ENCODE measurements at regions not wholly inside any gene's neighbourhood (a gene's known extent, or its start where the extent isn't known, plus 50 kb on each side); places are given as distances from the start of the nearest gene placed in this dataset.

DNA sequence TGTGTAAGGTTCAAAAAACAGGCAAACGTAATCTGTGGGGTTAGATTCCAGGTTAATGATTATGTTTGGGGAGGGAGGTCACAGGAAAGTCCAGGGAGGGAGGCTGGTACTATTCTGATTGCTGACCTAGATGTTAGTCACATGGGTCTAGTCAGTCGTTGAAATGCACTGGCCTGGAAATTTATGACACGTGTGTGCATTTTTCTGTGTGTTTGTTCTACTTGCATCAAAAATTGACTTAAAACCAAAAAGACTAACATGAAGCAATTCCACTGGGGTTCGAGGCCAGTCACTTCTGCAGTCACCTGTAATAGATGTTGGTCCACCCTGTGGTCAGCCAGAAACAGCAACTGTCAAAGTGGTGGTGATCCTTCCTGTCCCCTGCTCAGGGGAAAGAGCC is 104.2 kb upstream of the MLN start:
- intact Hi-C loops (cut with micrococcal nuclease) = no loop called here
- H3K4me1 ChIP-seq (ENCODE audit: insufficient read depth, low read length) = peaks cover 68% of the 10 kb centered on the region
- H3K27ac ChIP-seq (ENCODE audit: low read depth, low read length) = no peak overlapping the region
- no peaks in the 10 kb centered on the region for H3K36me3 Mint-ChIP-seq
- H3K4me3 ChIP-seq (ENCODE audit: low read length in 2 of 2) = no peak overlapping the region
- H3K27me3 ChIP-seq (ENCODE audit: insufficient read depth, low read length) = no peaks in the 10 kb centered on the region
- POLR2A ChIA-PET (ENCODE audit: partially characterized antibody) = interaction anchor here (1.0 to 1.1 kb wide), 2 partner anchors 120 to 130 kb away, joined by 3 to 4 read pairs; no protein-coding TSS in a partner anchor
- H3K27me3 Mint-ChIP-seq = peaks cover 0 to 1% of the 10 kb centered on the region in 2 donors
- H3K9me3 ChIP-seq (ENCODE audit: control insufficient read depth in 1 of 2, low read length in 2 of 2) = no peaks in the 10 kb centered on the region
- H3K27ac Mint-ChIP-seq = peak overlapping the region in 5 of 7 donors; percentile 51 to 91 (median 78)
- H3K36me3 ChIP-seq (ENCODE audit: insufficient read depth, low read length) = no peaks in the 10 kb centered on the region
- no peak for DNase-seq
- H3K9me3 Mint-ChIP-seq = peaks cover 0 to 2% (median 0%) of the 10 kb centered on the region in 8 donors
- CTCF ChIA-PET (ENCODE audit: partially characterized antibody) = interaction anchor here (0.7 kb wide), 1 partner anchor 41 kb away, joined by 3 read pairs; no protein-coding TSS in a partner anchor
- H3K4me1 Mint-ChIP-seq = peaks cover 56 to 87% (median 76%) of the 10 kb centered on the region in 4 donors
- H3K4me3 Mint-ChIP-seq = peak overlapping the region in 1 of 8 donors; percentile 3

GRCh38 chr6:33907227-33907626 is 103.4 kb upstream of the MLN start:
- Mint-ChIP-seq H3K36me3 (no peaks in the 10 kb centered on the region), H3K4me3 (peak overlapping the region in 6 of 8 donors; percentile 14 to 80 (median 49)), H3K27me3 (peaks cover 0 to 1% of the 10 kb centered on the region in 2 donors), H3K9me3 (peaks cover 0 to 2% (median 0%) of the 10 kb centered on the region in 8 donors), H3K4me1 (peaks cover 58 to 87% (median 78%) of the 10 kb centered on the region in 4 donors), H3K27ac (peak overlapping the region; percentile 84 to 93 (median 90))
- Histone ChIP-seq H3K4me3 (ENCODE audit: low read length in 2 of 2) (no peak overlapping the region), H3K4me1 (ENCODE audit: insufficient read depth, low read length) (peaks cover 66% of the 10 kb centered on the region), H3K9me3 (ENCODE audit: control insufficient read depth in 1 of 2, low read length in 2 of 2) (no peaks in the 10 kb centered on the region), H3K27me3 (ENCODE audit: insufficient read depth, low read length) (no peaks in the 10 kb centered on the region), H3K27ac (ENCODE audit: low read depth, low read length) (no peak overlapping the region), H3K36me3 (ENCODE audit: insufficient read depth, low read length) (no peaks in the 10 kb centered on the region)
- intact Hi-C loops (cut with micrococcal nuclease) = no loop called here
- no peak for DNase-seq
- ChIA-PET CTCF (ENCODE audit: partially characterized antibody) (interaction anchor here (0.7 to 1.2 kb wide), 2 partner anchors 42 to 46 kb away, joined by 3 read pairs; no protein-coding TSS in a partner anchor), POLR2A (ENCODE audit: partially characterized antibody) (interaction anchor here (1.0 to 1.1 kb wide), 3 partner anchors 50 to 129 kb away, joined by 3 to 4 read pairs (median 3); no protein-coding TSS in a partner anchor)

DNA sequence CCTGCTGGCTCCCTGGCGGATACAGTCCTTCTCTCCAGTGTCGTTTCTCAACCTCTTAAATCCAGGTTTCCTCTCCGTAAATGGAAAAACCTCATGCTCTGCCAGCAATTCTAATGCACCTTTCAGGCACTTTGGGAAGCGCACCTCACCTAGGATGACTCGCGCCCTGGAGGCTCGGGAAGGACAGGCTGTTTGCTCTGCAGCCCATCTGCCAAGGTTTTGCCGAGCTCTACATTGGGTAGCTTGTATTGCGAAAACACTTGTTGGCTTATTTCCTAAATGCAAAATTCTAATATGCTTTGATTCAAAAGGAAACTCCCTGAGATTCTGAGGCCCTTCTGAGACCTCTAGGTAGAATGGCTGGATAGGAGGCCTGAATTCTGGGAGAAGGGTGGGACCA is 102.6 kb upstream of the MLN start:
- no peaks in the 10 kb centered on the region for H3K27me3 ChIP-seq (ENCODE audit: insufficient read depth, low read length)
- Mint-ChIP-seq H3K4me1 (peaks cover 60 to 87% (median 77%) of the 10 kb centered on the region in 4 donors), H3K4me3 (peak overlapping the region in 4 of 8 donors; percentile 22 to 83 (median 72)), H3K27me3 (peaks cover 0 to 1% of the 10 kb centered on the region in 2 donors), H3K27ac (peak overlapping the region; percentile 84 to 93 (median 91)), H3K9me3 (peaks cover 0 to 2% (median 0%) of the 10 kb centered on the region in 8 donors), H3K36me3 (no peaks in the 10 kb centered on the region)
- peak overlapping the region; percentile 51 for H3K27ac ChIP-seq (ENCODE audit: low read depth, low read length)
- ChIA-PET POLR2A (ENCODE audit: partially characterized antibody) (interaction anchor here (2.9 kb wide), 1 partner anchor 46 kb away, joined by 14 read pairs; no protein-coding TSS in a partner anchor), CTCF (ENCODE audit: partially characterized antibody) (interaction anchor here (1.2 kb wide), 1 partner anchor 46 kb away, joined by 3 read pairs; no protein-coding TSS in a partner anchor)
- intact Hi-C loops (cut with micrococcal nuclease) = no loop called here
- no peak for DNase-seq
- H3K36me3 ChIP-seq (ENCODE audit: insufficient read depth, low read length) = no peaks in the 10 kb centered on the region
- no peak overlapping the region for H3K4me3 ChIP-seq (ENCODE audit: low read length in 2 of 2)
- H3K4me1 ChIP-seq (ENCODE audit: insufficient read depth, low read length) = peaks cover 64% of the 10 kb centered on the region
- H3K9me3 ChIP-seq (ENCODE audit: control insufficient read depth in 1 of 2, low read length in 2 of 2) = no peaks in the 10 kb centered on the region

GRCh38 chr6:33905071-33905609 is 101.3 kb upstream of the MLN start:
- Histone ChIP-seq H3K4me1 (ENCODE audit: insufficient read depth, low read length) (peaks cover 64% of the 10 kb centered on the region), H3K27ac (ENCODE audit: low read depth, low read length) (peak overlapping the region; percentile 51), H3K4me3 (ENCODE audit: low read length in 2 of 2) (peak overlapping the region in 1 of 2 donors; percentile 18), H3K36me3 (ENCODE audit: insufficient read depth, low read length) (no peaks in the 10 kb centered on the region), H3K9me3 (ENCODE audit: control insufficient read depth in 1 of 2, low read length in 2 of 2) (no peaks in the 10 kb centered on the region), H3K27me3 (ENCODE audit: insufficient read depth, low read length) (no peaks in the 10 kb centered on the region)
- peak overlapping the region; percentile 84 to 94 (median 91) for H3K27ac Mint-ChIP-seq
- CTCF ChIA-PET (ENCODE audit: partially characterized antibody) = interaction anchor here (0.6 to 1.4 kb wide), 5 partner anchors 10 to 136 kb away, joined by 3 to 13 read pairs (median 3); no protein-coding TSS in a partner anchor
- peak overlapping the region; percentile 62 to 83 (median 78) for H3K4me3 Mint-ChIP-seq
- intact Hi-C loops (cut with micrococcal nuclease) = loop anchor here (2.0 kb wide), 1 partner anchor 48 kb away; no protein-coding TSS in a partner anchor
- no peaks in the 10 kb centered on the region for H3K27me3 Mint-ChIP-seq
- peaks cover 0 to 2% (median 0%) of the 10 kb centered on the region in 8 donors for H3K9me3 Mint-ChIP-seq
- no peaks in the 10 kb centered on the region for H3K36me3 Mint-ChIP-seq
- POLR2A ChIA-PET (ENCODE audit: partially characterized antibody) = interaction anchor here (0.6 to 2.9 kb wide), 9 partner anchors 10 to 332 kb away, joined by 3 to 42 read pairs (median 14); partner anchors contain the start of genes HMGA1 and LEMD2
- peak; percentile 73 to 78 (median 75) for DNase-seq
- H3K4me1 Mint-ChIP-seq = peaks cover 55 to 88% (median 73%) of the 10 kb centered on the region in 4 donors

- peak overlapping the region; percentile 62 to 83 (median 78) for H3K4me3 Mint-ChIP-seq
- no peak for DNase-seq
- intact Hi-C loops (cut with micrococcal nuclease) = loop anchor here (1.0 to 2.0 kb wide), 3 partner anchors 10 to 115 kb away; partner anchors contain the start of gene LEMD2
- peaks cover 64% of the 10 kb centered on the region for H3K4me1 ChIP-seq (ENCODE audit: insufficient read depth, low read length)
- peak overlapping the region; percentile 84 to 94 (median 91) for H3K27ac Mint-ChIP-seq
- no peaks in the 10 kb centered on the region for H3K36me3 ChIP-seq (ENCODE audit: insufficient read depth, low read length)
- peaks cover 54 to 84% (median 69%) of the 10 kb centered on the region in 4 donors for H3K4me1 Mint-ChIP-seq
- CTCF ChIA-PET (ENCODE audit: partially characterized antibody) = interaction anchor here (0.6 to 1.4 kb wide), 5 partner anchors 10 to 136 kb away, joined by 3 to 13 read pairs (median 3); no protein-coding TSS in a partner anchor
- H3K4me3 ChIP-seq (ENCODE audit: low read length in 2 of 2) = peak overlapping the region in 1 of 2 donors; percentile 18
- no peaks in the 10 kb centered on the region for H3K36me3 Mint-ChIP-seq
- H3K9me3 ChIP-seq (ENCODE audit: control insufficient read depth in 1 of 2, low read length in 2 of 2) = no peaks in the 10 kb centered on the region
- peak overlapping the region; percentile 51 for H3K27ac ChIP-seq (ENCODE audit: low read depth, low read length)
- H3K27me3 ChIP-seq (ENCODE audit: insufficient read depth, low read length) = no peaks in the 10 kb centered on the region
- H3K27me3 Mint-ChIP-seq = no peaks in the 10 kb centered on the region
- POLR2A ChIA-PET (ENCODE audit: partially characterized antibody) = interaction anchor here (0.6 to 2.9 kb wide), 9 partner anchors 9 to 332 kb away, joined by 3 to 42 read pairs (median 14); partner anchors contain the start of genes HMGA1 and LEMD2
- H3K9me3 Mint-ChIP-seq = peaks cover 0 to 2% (median 0%) of the 10 kb centered on the region in 8 donors
Measured at GRCh38 chr6:33904747-33905065, 100.9 kb upstream of the MLN start.

DNA sequence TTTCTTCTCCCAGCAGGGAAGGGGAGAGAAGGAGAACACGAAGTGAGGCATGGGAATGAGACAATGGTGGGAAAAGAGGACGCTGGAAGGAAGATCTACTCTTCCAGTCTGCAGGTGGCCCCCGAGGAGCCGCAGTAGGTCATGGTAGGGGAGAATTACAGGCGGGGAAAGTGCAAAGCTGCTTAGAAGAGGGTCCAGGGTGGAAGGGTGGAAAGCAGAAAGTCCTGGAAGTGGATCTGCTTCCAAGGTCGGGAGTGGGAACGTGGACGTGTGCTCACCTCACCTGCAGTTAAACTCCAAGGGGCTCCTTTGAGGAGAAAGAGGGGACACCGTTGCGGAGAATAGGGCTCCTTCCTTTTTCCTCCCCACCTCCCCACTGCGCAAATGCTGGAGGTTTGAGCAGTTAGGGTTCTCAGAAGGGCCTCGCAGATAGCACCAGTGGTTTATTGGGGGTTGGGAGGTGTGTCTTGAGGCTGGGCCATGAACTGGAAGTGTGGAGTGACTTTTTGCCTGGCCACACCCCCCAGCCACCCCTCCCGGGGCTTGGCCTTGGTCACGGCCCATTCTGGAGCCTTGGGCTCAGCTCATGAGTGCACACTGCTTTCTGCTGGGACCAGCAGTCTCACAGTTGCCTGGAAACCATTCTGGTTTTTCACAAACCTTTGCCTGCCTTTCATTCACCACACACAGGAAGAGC is 100.4 kb upstream of the MLN start:
- Histone ChIP-seq H3K27me3 (ENCODE audit: insufficient read depth, low read length) (no peaks in the 10 kb centered on the region), H3K9me3 (ENCODE audit: control insufficient read depth in 1 of 2, low read length in 2 of 2) (no peaks in the 10 kb centered on the region), H3K36me3 (ENCODE audit: insufficient read depth, low read length) (no peaks in the 10 kb centered on the region), H3K27ac (ENCODE audit: low read depth, low read length) (peak overlapping the region; percentile 51), H3K4me3 (ENCODE audit: low read length in 2 of 2) (peak overlapping the region; percentile 25 to 36), H3K4me1 (ENCODE audit: insufficient read depth, low read length) (peaks cover 64% of the 10 kb centered on the region)
- Mint-ChIP-seq H3K4me1 (peaks cover 54 to 83% (median 69%) of the 10 kb centered on the region in 4 donors), H3K27ac (peak overlapping the region; percentile 84 to 94 (median 91)), H3K27me3 (no peaks in the 10 kb centered on the region), H3K4me3 (peak overlapping the region; percentile 62 to 83 (median 78)), H3K9me3 (peaks cover 0 to 2% (median 0%) of the 10 kb centered on the region in 8 donors), H3K36me3 (no peaks in the 10 kb centered on the region)
- peak; percentile 76 to 84 (median 81) for DNase-seq
- ChIA-PET POLR2A (ENCODE audit: partially characterized antibody) (interaction anchor here (1.0 to 2.9 kb wide), 8 partner anchors 9 to 333 kb away, joined by 3 to 42 read pairs (median 14); partner anchors contain the start of genes HMGA1 and LEMD2), CTCF (ENCODE audit: partially characterized antibody) (interaction anchor here (0.8 to 1.4 kb wide), 4 partner anchors 10 to 135 kb away, joined by 3 to 13 read pairs (median 5); no protein-coding TSS in a partner anchor)
- intact Hi-C loops (cut with micrococcal nuclease) = loop anchor here (1.0 to 2.0 kb wide), 3 partner anchors 10 to 115 kb away; partner anchors contain the start of gene LEMD2
